ENCODE measurements at regions not wholly inside any gene's neighbourhood (a gene's known extent, or its start where the extent isn't known, plus 50 kb on each side); places are given as distances from the start of the nearest gene placed in this dataset.
"Not testable (repeated sequence)": the region's sequence is repeated elsewhere in the genome, so short reads cannot be mapped to it uniquely, and the experiment has no call there.

DNA sequence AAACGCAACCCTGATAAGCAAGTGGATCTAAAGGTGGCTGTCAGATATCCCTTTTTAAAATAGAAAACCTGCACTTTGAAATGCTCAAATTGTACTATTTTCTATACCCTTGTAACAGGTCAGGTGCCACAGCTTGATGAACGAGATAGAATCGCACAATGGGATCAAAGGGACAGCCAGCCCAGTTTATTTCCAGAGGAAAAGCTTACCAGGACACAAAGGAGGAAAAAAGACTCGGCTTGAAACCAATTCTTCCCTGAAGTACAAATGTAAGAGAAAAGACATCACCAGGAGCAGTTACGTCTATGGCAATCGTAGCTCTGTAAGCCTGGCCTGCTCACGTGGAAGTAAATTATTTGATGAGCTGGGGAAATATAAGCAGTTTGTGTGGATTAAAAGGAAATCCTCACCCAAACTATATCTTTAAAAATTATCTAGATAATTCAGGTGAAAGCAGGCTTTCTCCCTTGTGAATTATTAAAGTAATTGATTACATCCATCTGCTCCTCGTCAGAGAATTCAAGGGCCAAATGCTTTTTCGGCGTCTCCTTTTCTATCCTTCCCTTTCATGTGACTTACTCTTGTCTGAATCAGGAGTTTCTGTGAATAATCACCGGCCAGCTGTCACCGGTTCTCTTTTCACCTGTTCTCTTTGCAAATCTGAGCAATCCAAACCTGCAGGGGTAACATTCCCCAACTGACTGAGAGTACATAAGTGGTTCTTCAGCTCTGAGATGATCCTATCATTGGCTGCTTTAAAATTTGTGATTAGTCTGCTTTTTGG is 339.2 kb upstream of the ONECUT1 start:
- DNase-seq (ENCODE audit: low read depth, low spot score) = no peak

DNA sequence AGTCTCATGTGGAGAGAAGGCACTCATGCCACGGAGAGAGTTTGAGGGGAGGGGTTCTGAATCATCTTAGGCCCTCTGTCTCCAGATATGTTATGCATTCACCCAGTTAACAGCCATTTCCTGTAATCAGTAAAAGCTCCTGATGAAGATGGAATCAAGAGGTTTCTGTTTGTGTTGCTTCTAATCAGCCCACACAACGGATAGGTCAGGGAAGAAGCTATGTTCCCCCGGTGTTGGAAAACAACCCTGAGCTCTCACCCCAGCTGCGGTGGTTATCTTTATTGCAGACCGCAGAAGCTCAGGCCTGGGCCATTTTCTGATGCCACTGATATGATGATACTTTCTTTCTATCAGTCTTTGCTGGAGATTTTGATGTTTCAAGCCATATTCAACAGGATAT is 338.5 kb upstream of the ONECUT1 start:
- no peak for DNase-seq (ENCODE audit: low read depth, low spot score)

DNA sequence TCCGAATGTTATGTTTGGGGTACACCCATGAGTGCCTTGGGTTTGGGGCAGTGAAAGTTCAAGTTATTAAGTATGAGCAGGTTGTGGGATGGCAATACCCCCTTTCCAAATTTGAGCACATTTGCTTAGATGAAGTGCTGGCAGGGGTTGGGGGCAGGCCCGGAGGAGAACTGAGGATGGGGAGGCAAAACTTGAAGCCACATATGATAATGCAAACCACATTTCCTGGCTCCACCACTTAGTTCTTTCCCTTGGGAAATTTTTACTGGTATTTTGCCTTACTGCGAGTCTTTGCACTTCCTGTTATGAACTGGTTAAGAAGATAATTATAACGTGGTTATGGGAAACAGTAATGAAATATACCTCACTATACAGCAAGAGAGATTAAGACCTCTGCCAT is 336.0 kb upstream of the ONECUT1 start:
- no peak for DNase-seq (ENCODE audit: low read depth, low spot score)

DNA sequence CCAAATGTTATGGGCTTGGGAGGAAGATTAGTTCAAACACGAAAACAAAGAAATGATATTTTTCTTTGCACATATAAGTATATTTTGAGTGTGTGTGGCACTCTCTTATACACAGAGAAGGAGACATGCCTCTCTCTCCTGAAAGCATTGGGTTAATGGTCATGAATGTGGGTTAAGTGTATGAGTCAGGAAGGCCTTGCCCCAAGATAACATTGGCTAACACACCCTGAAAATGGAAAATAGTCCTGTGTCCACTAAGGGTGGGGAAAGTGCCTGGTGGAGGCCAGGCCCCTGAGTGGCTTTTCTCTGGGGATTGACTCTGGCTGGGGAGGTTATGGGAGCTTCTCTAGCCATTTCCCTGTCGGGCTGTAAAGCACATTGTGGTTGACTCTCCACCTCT is 332.7 kb upstream of the ONECUT1 start:
- DNase-seq (ENCODE audit: low read depth, low spot score) = no peak

DNA sequence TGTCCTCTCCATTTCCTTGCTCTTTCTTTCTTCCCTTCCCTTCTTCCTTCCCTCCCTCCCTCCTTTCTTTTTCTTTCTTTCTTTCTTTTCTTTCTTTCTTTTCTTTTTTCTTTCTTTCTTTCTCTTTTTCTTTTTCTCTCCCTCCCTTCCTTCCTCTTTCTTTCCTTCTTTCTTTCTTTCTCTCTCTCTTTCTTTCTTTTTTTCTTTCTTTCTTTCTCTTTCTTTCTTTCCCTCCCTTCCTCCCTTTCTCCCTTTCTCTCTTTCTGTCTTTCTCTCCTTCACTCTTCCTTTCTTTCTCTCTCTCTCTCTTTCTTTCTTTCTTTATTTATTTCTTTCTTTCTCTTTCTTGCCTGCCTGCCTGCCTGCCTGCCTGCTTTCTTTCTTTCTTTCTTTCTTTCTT is 326.8 kb upstream of the ONECUT1 start:
- DNase-seq (ENCODE audit: low read depth, low spot score) = not testable (repeated sequence)

DNA sequence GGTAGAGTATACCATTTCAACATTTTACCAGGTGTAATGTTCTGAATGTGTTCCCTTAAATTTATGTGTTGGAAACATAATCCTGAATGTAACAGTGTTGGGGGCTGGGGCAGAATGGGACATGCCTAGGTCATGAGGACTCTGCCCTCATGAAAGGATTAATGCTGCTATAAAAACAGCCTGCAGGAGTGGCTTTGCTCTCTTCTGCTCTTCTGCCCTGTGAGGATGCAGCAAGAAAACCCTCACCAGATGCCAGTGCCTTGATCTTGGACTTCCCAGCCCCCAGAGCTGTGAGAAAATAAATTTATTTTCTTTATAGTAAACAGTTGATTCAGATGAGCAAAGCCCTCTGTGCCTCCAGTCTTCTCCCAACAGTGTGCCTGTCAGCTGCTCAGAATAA is 326.0 kb upstream of the ONECUT1 start:
- DNase-seq (ENCODE audit: low read depth, low spot score) = no peak

DNA sequence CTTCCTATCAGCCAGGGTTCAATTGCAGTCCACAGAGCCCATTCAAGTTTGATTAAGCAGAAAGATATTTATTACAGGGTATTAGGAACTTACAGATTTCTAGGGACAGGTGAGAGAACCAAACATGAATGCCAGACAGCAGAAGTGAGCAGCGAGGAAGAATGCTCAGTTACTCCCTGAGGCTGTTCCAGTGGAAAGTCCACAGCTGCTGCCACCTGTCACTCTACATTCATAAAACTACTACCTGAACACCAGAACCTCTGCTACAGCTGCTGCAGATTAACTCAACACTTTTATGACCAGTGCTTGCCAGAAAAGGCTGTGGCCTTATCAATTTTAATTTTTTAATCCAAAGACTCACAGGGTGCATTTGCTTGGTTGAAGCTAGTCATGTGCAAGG is 325.4 kb upstream of the ONECUT1 start:
- no peak for DNase-seq (ENCODE audit: low read depth, low spot score)

DNA sequence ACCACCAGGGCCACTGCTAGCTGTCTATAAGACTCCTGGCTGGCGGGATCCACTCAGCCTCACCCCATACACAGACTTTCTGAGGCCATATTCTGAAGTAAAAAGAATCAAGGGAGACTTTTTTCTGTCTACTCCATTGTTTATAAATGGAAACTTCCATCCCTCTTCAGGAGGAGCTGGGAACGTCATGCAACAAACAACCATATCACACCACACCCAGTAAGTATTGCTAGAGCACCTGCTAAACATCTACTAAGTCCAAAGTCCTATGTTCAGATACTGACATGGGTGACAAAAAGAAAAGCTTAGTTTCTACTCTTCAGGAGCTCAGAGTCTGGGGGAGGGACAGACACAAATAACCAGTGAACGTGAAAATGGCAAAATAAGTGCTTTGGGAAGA is 324.8 kb upstream of the ONECUT1 start:
- no peak for DNase-seq (ENCODE audit: low read depth, low spot score)

DNA sequence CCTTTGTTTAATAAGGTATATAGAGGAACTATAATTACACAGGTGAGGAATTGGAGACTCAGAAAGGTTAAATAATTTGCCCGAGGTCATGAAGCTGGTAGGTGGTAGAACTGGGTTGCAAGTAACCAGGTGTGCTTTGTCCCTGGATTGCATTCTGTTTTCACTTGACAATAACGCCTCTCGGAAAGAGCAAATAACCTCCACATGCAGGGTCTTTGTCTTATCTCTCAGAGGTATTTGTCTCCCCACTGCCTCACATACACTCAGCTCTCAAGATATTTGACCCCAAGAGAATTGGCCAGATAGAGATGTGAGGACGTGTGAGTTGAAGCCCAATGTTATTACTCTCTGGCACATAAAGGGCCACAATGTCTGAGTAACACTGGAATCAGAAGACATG is 320.9 kb upstream of the ONECUT1 start:
- no peak for DNase-seq (ENCODE audit: low read depth, low spot score)

DNA sequence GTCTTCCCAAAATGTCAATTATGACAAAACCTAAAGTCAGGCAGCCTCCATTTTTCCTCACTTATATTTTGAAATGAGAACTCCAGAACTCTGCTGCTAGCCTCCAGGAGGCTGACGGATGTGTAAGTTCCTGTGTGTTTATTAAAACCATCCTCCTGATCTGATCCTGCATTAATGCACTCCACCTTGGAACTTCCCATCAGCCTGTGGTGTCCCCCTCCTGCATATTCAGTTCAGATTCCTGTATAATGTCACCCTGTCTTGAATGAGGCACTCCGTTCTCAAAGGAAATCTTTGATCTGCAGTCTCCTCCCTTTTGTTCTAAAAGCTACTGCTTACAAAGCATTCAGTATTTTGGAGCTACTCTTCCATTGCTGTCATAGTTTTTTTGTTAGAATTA is 318.2 kb upstream of the ONECUT1 start:
- no peak for DNase-seq (ENCODE audit: low read depth, low spot score)

DNA sequence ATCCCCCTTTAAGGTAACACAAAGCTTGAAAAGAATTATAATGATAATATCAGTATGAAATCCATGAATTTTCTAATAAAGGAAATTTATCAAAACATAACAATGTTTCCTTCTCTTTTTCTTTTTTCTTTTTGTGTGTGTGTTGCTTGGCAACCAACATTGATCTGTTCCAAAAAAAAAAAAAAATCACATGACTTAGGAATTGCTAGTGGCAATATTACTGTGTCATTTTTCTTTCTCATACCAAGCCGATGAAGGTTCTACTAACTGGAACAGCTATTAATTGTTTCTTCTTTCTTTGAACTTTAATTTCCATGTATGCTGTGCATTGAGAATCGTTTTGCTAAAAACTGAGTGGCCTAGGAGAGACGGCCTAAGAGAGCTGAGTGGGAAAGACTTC is 317.7 kb upstream of the ONECUT1 start:
- no peak for DNase-seq (ENCODE audit: low read depth, low spot score)

DNA sequence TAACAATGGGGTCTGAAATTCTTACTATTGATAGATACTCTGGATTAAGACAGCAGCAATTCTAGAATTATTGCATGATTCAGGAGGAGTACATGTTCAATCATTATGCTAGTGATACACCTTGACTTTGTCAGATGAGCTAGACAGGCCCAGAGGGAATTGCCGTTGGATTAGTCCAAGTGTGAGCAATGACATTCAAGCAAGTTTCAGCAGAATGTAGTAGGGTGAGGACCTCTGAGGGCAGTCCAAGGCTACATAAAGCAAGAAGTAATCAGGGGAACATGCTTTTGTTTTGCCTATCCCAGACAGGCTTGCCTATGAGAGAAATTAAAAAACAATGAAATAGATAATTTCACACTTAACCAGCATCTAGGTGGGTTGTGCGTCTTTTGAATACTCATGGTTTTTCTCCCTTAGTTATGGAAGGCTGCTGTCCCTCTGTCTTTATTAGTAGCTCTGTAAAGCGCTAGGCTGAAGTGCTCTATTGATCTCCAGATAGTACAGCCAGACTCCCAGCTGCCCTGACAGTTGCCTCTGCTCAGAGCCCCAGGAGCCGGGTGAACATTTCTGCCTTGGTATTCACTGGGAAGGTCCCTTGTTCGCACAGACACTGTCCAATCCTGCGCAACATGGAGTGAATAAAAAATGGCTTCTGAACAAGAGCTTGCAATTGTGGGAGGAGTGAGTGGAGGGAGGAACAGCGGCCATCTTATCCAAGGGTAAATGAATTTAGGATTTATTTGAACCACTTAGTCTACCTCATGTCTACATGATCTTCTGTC is 316.6 kb upstream of the ONECUT1 start:
- DNase-seq (ENCODE audit: low read depth, low spot score) = no peak

DNA sequence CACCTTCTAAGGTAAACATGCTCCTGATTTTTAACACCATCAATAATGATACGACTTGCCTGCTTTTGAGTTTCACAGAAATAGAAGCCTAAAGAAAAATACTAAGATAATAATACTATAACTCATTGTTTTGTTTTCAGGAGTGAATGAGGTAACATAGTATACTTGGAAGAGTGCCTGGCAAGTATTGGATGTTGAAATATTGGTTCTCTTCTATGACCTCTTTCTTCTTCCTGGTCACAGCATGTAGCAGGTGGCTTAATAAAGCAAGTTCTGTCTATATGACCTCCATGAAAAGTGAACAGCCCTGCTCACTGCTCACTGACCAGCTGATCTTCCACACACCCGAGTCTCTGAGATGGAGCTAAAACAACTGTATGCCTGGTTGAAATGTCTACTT is 312.3 kb upstream of the ONECUT1 start:
- DNase-seq (ENCODE audit: low read depth, low spot score) = no peak

DNA sequence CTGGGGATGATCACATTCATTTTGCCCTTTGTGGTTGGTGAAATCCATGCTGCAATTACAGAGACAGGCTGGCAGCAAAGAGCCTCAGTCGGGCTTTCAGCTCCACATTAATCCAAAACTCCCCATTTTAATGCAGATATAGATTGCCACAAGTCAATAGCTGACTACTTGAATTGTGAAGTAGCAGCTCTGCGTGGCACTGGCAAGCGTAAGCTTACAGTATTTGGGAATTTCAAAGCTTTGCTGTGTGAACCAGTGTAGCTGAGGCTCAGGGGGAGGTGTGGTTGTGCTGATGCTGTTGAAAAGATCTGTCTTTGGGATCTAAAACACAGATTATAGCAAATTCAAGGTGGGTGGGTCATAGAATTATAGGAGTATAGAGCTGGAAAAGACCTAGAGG is 290.3 kb upstream of the ONECUT1 start:
- DNase-seq (ENCODE audit: low read depth, low spot score) = no peak

DNA sequence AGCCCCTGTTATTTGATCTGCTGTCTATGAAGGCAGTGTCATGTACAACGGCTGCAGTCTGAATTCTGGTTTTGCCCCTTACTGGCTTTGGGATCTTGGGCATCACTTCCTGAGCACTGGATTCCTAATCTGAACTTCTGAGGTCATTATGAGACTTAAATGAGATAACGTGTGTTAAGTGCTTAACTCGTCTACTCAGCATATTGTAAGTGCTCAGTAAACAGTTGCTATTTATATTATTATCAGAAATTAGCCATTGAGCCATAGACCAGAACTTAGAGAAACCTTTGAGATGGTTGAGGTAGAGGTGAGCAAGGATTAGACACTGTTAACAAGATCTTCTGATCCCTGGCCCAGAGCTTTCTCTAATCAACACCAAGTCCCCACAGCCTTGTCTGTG is 284.1 kb upstream of the ONECUT1 start:
- no peak for DNase-seq (ENCODE audit: low read depth, low spot score)

DNA sequence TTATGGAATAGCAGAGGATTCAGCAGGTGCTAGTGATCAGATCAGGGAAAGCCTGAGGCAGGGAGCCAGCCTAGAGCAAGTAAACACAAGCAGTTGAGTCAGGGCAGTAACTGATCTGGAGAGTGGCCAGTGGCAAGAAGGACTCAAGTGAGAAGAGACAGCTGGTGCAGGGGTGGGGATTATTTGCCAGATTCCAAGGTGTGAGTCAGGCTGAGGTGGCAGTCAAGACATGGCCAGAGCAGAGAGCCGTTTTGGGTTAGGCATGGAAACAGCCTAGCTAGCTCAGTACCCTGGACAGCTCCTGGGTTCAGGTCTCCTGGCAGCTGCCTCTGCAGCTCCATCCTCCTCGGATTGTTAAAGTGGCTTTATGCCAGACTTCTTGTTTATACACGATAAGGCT is 281.9 kb upstream of the ONECUT1 start:
- DNase-seq (ENCODE audit: low read depth, low spot score) = no peak

DNA sequence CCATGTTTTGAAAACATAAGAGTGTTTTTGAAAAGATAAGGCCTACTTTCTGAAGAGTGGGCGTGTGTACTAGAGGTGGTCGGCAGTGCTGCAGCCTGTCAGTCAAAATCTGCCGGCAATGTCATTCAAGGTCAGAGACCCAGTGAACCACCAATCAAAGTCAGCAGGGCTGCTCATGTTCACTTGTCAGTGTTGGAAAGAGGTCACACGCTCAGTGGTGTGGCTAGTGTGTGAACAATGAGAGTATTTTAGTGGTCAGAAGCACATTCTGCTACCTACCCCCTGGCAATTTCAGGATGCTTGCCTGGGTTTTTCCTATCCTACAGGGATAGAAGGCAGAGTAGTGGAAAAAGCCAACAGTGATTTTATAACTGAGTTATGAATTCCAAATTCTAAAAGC is 278.5 kb upstream of the ONECUT1 start:
- DNase-seq (ENCODE audit: low read depth, low spot score) = no peak

DNA sequence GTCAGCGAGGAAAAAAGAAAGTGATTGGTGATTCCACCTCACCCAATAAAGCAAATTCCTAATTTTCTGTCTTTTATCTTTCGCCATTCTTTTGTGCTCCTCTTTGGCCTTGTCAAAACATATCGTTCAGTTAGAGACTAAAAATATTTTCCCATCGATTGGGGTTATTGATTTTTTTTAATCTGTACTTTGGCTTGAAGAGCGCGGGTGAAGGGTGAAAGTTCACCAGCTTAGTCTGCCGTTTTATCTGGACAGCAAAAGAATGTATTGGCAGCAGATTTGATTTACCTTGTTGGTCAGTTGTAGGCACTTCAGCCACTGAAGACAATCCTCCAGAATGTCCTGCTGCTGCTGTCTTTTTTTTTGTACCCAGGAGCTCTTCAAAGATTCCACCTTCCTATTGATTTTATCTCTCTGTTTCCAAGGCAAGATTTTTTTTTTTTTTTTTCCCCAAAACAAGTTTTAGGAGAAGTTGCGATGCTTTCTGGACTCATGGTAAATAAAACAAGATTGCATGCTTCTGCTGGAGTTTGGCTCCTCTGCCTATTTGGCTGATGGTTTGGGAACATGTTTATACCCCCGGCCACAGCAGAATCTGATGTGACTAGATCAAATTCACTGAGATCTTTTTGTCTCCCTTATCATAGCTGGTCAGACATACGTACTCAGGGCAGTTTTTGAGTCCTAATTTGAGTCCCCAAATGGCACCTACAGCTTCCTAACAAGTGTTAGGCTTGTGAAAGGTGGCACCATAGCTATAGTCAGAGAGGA is 269.3 kb upstream of the ONECUT1 start:
- no peak for DNase-seq (ENCODE audit: low read depth, low spot score)

DNA sequence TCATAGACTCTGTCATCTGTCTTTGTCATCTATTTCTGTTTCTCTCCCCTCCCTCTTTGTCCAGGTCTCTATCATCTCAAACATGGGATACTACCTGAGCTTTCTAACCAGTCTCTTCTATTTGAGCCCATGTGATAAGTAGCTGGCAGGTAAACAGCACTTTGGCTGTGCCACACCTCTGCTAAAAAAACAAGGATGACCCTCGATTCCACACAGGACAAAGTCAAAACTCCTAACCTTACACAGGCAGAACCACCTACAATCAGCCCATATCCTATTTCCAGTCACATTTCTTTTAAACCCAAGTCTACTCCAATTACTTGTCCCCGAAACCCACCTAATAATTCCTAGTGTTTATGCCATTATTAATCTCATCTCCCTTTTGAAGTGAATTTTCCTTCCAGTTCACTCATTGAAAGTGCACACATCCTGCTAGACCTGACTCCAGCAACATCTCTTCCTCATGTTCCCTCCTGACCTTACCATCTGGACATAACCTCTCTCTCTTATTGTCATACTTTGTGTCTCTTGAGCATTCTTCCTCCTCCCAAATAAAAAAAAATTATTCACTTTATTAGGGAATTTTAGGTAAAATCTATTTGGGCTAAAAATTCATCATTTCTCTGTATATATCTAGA is 256.1 kb upstream of the ONECUT1 start:
- DNase-seq (ENCODE audit: low read depth, low spot score) = no peak

DNA sequence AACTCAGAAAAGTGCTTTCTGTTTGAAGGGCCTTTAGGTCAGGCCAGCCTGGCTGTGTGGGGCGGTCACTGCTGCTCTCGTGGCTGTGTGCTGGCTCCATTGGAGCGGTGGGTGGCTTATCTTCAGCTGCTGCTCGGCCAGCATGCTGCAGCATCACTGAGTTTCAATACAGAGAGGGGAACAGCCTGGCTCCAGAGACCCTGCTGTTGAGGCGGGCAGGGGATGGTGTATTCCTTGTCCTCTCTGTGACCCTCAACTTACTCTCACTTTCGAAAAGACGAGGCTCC is 248.5 kb upstream of the ONECUT1 start:
- DNase-seq (ENCODE audit: low read depth, low spot score) = no peak

DNA sequence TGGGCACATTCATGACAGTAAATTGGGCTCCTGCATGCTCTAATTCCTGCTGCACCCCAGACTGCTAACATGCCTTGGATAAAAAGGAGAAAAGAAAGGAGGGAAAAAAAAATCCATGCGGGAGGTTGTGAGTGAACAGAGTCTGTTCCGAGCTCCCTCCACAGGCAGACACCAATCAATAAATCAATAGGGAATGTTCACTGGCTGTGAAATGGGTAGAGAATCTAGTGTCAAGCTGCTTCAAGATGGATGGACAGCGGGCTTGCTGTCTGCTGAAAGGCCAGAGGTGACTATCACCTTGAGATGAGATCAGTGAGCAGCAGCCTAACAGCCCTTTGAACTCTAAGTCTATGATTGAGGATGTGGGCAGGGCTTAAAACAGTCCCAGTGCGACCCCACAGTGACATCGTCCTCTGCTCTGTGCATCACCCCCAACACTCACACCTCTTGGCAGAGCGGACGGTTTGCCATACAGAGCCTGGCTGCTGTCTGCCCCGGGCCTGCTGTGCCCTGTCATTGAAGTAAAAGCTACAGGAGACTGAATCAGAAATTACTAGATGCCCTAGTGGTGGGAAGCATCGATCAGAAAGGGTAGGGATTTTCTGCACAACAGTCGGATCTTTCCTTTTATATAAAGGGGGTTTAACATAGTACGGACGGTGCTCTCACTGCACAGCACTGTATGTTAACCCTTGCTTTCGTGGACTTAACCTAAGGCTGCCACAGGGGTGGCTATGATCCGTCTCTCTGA is 247.9 kb upstream of the ONECUT1 start:
- no peak for DNase-seq (ENCODE audit: low read depth, low spot score)

DNA sequence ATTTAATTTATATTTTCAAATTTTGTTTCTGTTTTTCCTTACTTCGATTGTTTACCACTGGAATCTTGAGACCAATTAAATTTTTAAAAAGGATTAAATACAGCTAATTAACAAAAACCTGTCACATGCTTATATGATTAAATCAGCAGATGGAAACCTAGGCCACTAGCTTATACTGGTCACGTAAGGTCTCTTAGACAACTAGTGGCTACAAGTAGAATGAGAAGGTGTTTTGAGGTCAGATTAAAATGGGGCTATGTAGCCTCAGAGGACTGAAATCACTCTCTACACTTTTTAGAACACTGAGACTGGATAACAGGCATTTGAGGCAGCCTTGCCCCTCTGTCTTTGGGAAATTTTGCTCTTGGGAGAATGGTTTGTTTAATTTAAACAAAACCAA is 246.5 kb upstream of the ONECUT1 start:
- no peak for DNase-seq (ENCODE audit: low read depth, low spot score)
